ENCODE measurements at regions not wholly inside any gene's neighbourhood (a gene's known extent, or its start where the extent isn't known, plus 50 kb on each side); places are given as distances from the start of the nearest gene placed in this dataset.

- ATAC-seq = no peak
- H3K4me3 ChIP-seq (ENCODE audit: low read length) = no peak overlapping the region
- DNase-seq = no peak
- 77% methylated on average over 3 of the region's 3 CpGs for WGBS
- intact Hi-C loops (cut with DNase I) = no loop called here
- H3K27me3 ChIP-seq (ENCODE audit: control insufficient read depth, insufficient read depth) = no peaks in the 10 kb centered on the region
- no peak overlapping the region for H3K27ac ChIP-seq (ENCODE audit: low read length)
- no peaks in the 10 kb centered on the region for H3K9me3 ChIP-seq (ENCODE audit: control insufficient read depth, low read length)
- H3K4me1 ChIP-seq (ENCODE audit: control insufficient read depth, insufficient read depth, low read length) = no peaks in the 10 kb centered on the region
Measured at GRCh38 chr13:71149046-71149445, 718.0 kb downstream of the DACH1 start.

GRCh38 chr13:71148396-71148795 lies 718.6 kb downstream of the DACH1 start:
- intact Hi-C loops (cut with DNase I) = no loop called here
- no peak overlapping the region for H3K4me3 ChIP-seq (ENCODE audit: low read length)
- DNase-seq (no peak), ATAC-seq (no peak)
- WGBS = 27% methylated on average over 1 of the region's 1 CpG
- no peaks in the 10 kb centered on the region for H3K4me1 ChIP-seq (ENCODE audit: control insufficient read depth, insufficient read depth, low read length)
- H3K27me3 ChIP-seq (ENCODE audit: control insufficient read depth, insufficient read depth) = no peaks in the 10 kb centered on the region
- H3K27ac ChIP-seq (ENCODE audit: low read length) = no peak overlapping the region
- no peaks in the 10 kb centered on the region for H3K9me3 ChIP-seq (ENCODE audit: control insufficient read depth, low read length)

- WGBS = 94% methylated on average over 2 of the region's 2 CpGs
- ATAC-seq (no peak), DNase-seq (no peak)
- H3K27ac ChIP-seq (ENCODE audit: low read length) = no peak overlapping the region
- intact Hi-C loops (cut with DNase I) = no loop called here
- no peaks in the 10 kb centered on the region for H3K4me1 ChIP-seq (ENCODE audit: control insufficient read depth, insufficient read depth, low read length)
- no peaks in the 10 kb centered on the region for H3K27me3 ChIP-seq (ENCODE audit: control insufficient read depth, insufficient read depth)
- H3K9me3 ChIP-seq (ENCODE audit: control insufficient read depth, low read length) = no peaks in the 10 kb centered on the region
- no peak overlapping the region for H3K4me3 ChIP-seq (ENCODE audit: low read length)
Measured at GRCh38 chr13:71144883-71145282, 722.1 kb downstream of the DACH1 start.

- Histone ChIP-seq H3K9me3 (ENCODE audit: control insufficient read depth, low read length) (no peaks in the 10 kb centered on the region), H3K27ac (ENCODE audit: low read length) (no peak overlapping the region), H3K4me1 (ENCODE audit: control insufficient read depth, insufficient read depth, low read length) (no peaks in the 10 kb centered on the region), H3K27me3 (ENCODE audit: control insufficient read depth, insufficient read depth) (no peaks in the 10 kb centered on the region), H3K4me3 (ENCODE audit: low read length) (no peak overlapping the region)
- ATAC-seq = no peak
- intact Hi-C loops (cut with DNase I) = no loop called here
- WGBS = 66% methylated on average over 2 of the region's 2 CpGs
- DNase-seq = no peak
Measured at GRCh38 chr13:71137101-71137500, 729.9 kb downstream of the DACH1 start.

GRCh38 chr13:71124230-71124629 lies 742.8 kb downstream of the DACH1 start:
- DNase-seq (no peak), ATAC-seq (no peak)
- Histone ChIP-seq H3K27ac (ENCODE audit: low read length) (no peak overlapping the region), H3K27me3 (ENCODE audit: control insufficient read depth, insufficient read depth) (no peaks in the 10 kb centered on the region), H3K4me3 (ENCODE audit: low read length) (no peak overlapping the region), H3K9me3 (ENCODE audit: control insufficient read depth, low read length) (no peaks in the 10 kb centered on the region), H3K4me1 (ENCODE audit: control insufficient read depth, insufficient read depth, low read length) (no peaks in the 10 kb centered on the region)
- 89% methylated on average over 1 of the region's 1 CpG for WGBS
- intact Hi-C loops (cut with DNase I) = no loop called here

- Histone ChIP-seq H3K4me1 (ENCODE audit: control insufficient read depth, insufficient read depth, low read length) (no peaks in the 10 kb centered on the region), H3K9me3 (ENCODE audit: control insufficient read depth, low read length) (no peaks in the 10 kb centered on the region), H3K27me3 (ENCODE audit: control insufficient read depth, insufficient read depth) (no peaks in the 10 kb centered on the region), H3K4me3 (ENCODE audit: low read length) (no peak overlapping the region), H3K27ac (ENCODE audit: low read length) (no peak overlapping the region)
- DNase-seq (no peak), ATAC-seq (no peak)
- WGBS = 80% methylated on average over 6 of the region's 6 CpGs
- intact Hi-C loops (cut with DNase I) = no loop called here
Measured at GRCh38 chr13:71118779-71119364, 748.1 kb downstream of the DACH1 start.

GRCh38 chr13:71117920-71118319 lies 749.1 kb downstream of the DACH1 start:
- H3K27me3 ChIP-seq (ENCODE audit: control insufficient read depth, insufficient read depth) = no peaks in the 10 kb centered on the region
- ATAC-seq = no peak
- no peaks in the 10 kb centered on the region for H3K4me1 ChIP-seq (ENCODE audit: control insufficient read depth, insufficient read depth, low read length)
- no peak overlapping the region for H3K4me3 ChIP-seq (ENCODE audit: low read length)
- H3K9me3 ChIP-seq (ENCODE audit: control insufficient read depth, low read length) = no peaks in the 10 kb centered on the region
- intact Hi-C loops (cut with DNase I) = no loop called here
- DNase-seq = no peak
- no peak overlapping the region for H3K27ac ChIP-seq (ENCODE audit: low read length)

GRCh38 chr13:71115301-71115700 lies 751.7 kb downstream of the DACH1 start:
- Histone ChIP-seq H3K27me3 (ENCODE audit: control insufficient read depth, insufficient read depth) (no peaks in the 10 kb centered on the region), H3K4me3 (ENCODE audit: low read length) (no peak overlapping the region), H3K4me1 (ENCODE audit: control insufficient read depth, insufficient read depth, low read length) (no peaks in the 10 kb centered on the region), H3K9me3 (ENCODE audit: control insufficient read depth, low read length) (no peaks in the 10 kb centered on the region), H3K27ac (ENCODE audit: low read length) (no peak overlapping the region)
- intact Hi-C loops (cut with DNase I) = no loop called here
- WGBS = 35% methylated on average over 5 of the region's 5 CpGs
- DNase-seq (no peak), ATAC-seq (no peak)

- Histone ChIP-seq H3K4me1 (ENCODE audit: control insufficient read depth, insufficient read depth, low read length) (no peaks in the 10 kb centered on the region), H3K27me3 (ENCODE audit: control insufficient read depth, insufficient read depth) (no peaks in the 10 kb centered on the region), H3K27ac (ENCODE audit: low read length) (no peak overlapping the region), H3K9me3 (ENCODE audit: control insufficient read depth, low read length) (no peaks in the 10 kb centered on the region), H3K4me3 (ENCODE audit: low read length) (no peak overlapping the region)
- DNase-seq = no peak
- intact Hi-C loops (cut with DNase I) = no loop called here
- ATAC-seq = no peak
- 57% methylated on average over 1 of the region's 1 CpG for WGBS
Measured at GRCh38 chr13:71096421-71096820, 770.6 kb downstream of the DACH1 start.

- Histone ChIP-seq H3K9me3 (ENCODE audit: control insufficient read depth, low read length) (no peaks in the 10 kb centered on the region), H3K27ac (ENCODE audit: low read length) (no peak overlapping the region), H3K4me3 (ENCODE audit: low read length) (no peak overlapping the region), H3K27me3 (ENCODE audit: control insufficient read depth, insufficient read depth) (no peaks in the 10 kb centered on the region), H3K4me1 (ENCODE audit: control insufficient read depth, insufficient read depth, low read length) (no peaks in the 10 kb centered on the region)
- intact Hi-C loops (cut with DNase I) = no loop called here
- WGBS = 82% methylated on average over 2 of the region's 2 CpGs
- DNase-seq (no peak), ATAC-seq (no peak)
Measured at GRCh38 chr13:71090990-71091389, 776.0 kb downstream of the DACH1 start.

GRCh38 chr13:71089056-71089455 lies 777.9 kb downstream of the DACH1 start:
- ATAC-seq (no peak), DNase-seq (peak in 1 of 3 donors; percentile 30)
- no peaks in the 10 kb centered on the region for H3K27me3 ChIP-seq (ENCODE audit: control insufficient read depth, insufficient read depth)
- H3K4me1 ChIP-seq (ENCODE audit: control insufficient read depth, insufficient read depth, low read length) = no peaks in the 10 kb centered on the region
- 60% methylated on average over 4 of the region's 4 CpGs for WGBS
- H3K4me3 ChIP-seq (ENCODE audit: low read length) = no peak overlapping the region
- intact Hi-C loops (cut with DNase I) = no loop called here
- H3K27ac ChIP-seq (ENCODE audit: low read length) = no peak overlapping the region
- no peaks in the 10 kb centered on the region for H3K9me3 ChIP-seq (ENCODE audit: control insufficient read depth, low read length)

- intact Hi-C loops (cut with DNase I) = no loop called here
- WGBS = 97% methylated on average over 16 of the region's 16 CpGs
- no peaks in the 10 kb centered on the region for H3K27me3 ChIP-seq (ENCODE audit: control insufficient read depth, insufficient read depth)
- DNase-seq (peak in 1 of 3 donors; percentile 17), ATAC-seq (no peak)
- no peaks in the 10 kb centered on the region for H3K9me3 ChIP-seq (ENCODE audit: control insufficient read depth, low read length)
- H3K4me3 ChIP-seq (ENCODE audit: low read length) = no peak overlapping the region
- no peak overlapping the region for H3K27ac ChIP-seq (ENCODE audit: low read length)
- no peaks in the 10 kb centered on the region for H3K4me1 ChIP-seq (ENCODE audit: control insufficient read depth, insufficient read depth, low read length)
Measured at GRCh38 chr13:71087432-71087831, 779.6 kb downstream of the DACH1 start.

Data from right cardiac atrium (tissue), 5 donors.